Esophagus squamous epithelium (tissue), 4 donors: ENCODE measurements at regions not wholly inside any gene's neighbourhood (a gene's known extent, or its start where the extent isn't known, plus 50 kb on each side); places are given as distances from the start of the nearest gene placed in this dataset.

Experiments
- CTCF ChIP-seq, 6 experiments: fragments of 450-650 bp in 4 of 6; fragments of 200-600 bp in 2 of 6; sonication (generic) in 2 of 6; IDR thresholded peaks; one replicate each; pipeline ENCODE4 v1.5.1; 2016 to 2019; ENCODE audit warnings: antibody characterized with exemption in 6 of 6, mild to moderate bottlenecking in 4 of 6, moderate library complexity in 4 of 6
- POLR2A ChIP-seq, 4 donors: fragments of 450-650 bp; IDR thresholded peaks; one replicate each; pipeline ENCODE4 v1.6.1; 2017; ENCODE audit warnings: antibody characterized with exemption in 4 of 4, mild to moderate bottlenecking in 4 of 4, moderate library complexity in 3 of 4

DNA sequence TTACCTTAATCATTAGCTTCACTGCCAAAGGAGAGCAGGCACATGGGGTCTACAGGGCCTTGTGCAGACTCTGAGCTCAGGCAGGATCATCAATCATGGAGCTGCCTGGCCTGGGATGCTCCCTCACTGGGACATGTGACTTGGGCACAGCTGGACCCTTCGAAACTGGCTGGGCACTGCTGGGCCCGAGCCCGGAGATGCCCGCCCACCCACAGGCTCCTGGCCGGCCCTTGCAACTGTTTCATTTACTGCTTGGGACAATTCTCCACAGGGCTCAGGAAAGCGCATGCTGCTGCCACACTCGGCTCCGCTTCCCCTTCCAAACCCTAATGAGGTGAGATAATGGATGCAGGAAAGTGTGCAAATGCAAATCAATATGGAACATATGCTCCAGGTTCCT lies 387.5 kb downstream of the TRIM36 start:
- TF ChIP-seq CTCF (IDR thresholded peaks at IDR 0.05) (no peak), POLR2A (IDR thresholded peaks at IDR 0.05) (no peak)
